SK-N-SH (cell line): ENCODE measurements at regions not wholly inside any gene's neighbourhood (a gene's known extent, or its start where the extent isn't known, plus 50 kb on each side); places are given as distances from the start of the nearest gene placed in this dataset.

Experiments used
- CTCF ChIP-seq: fragments of 200-600 bp; sonication (generic); IDR thresholded peaks from 2 replicates; pipeline ENCODE4 v1.6.1; 2017; ENCODE audit warnings: antibody characterized with exemption, mild to moderate bottlenecking, moderate library complexity
- EP300 ChIP-seq, 2 experiments: IDR thresholded peaks; 2 replicates each; pipeline versions ENCODE4 v1.4.0 to v1.6.1; 2012; ENCODE audit warnings: borderline replicate concordance in 1 of 2, low read depth in 1 of 2, low read length in 1 of 2
- JUND ChIP-seq: IDR thresholded peaks from 2 replicates; pipeline ENCODE4 v1.4.0; 2012
- NRF1 ChIP-seq: IDR thresholded peaks from 2 replicates; pipeline ENCODE4 v1.6.1; 2012; ENCODE audit warnings: low read depth, mild to moderate bottlenecking, low read length
- POLR2AphosphoS5 ChIP-seq: IDR thresholded peaks from 2 replicates; pipeline ENCODE4 v1.6.1; 2012; ENCODE audit warnings: low read depth, low read length
- REST ChIP-seq: IDR thresholded peaks from 2 replicates; pipeline ENCODE4 v1.6.1; 2012; ENCODE audit warnings: mild to moderate bottlenecking, low read depth, low read length, moderate library complexity
- RXRA ChIP-seq: IDR thresholded peaks from 2 replicates; pipeline ENCODE4 v1.4.0; 2012; ENCODE audit warnings: low read depth, mild to moderate bottlenecking, borderline replicate concordance
- TF ChIP-seq, protein P1 (sequence below): IDR thresholded peaks from 2 replicates; pipeline ENCODE4 v1.4.0; 2012; ENCODE audit warnings: low read depth

GRCh38 chr3:73222126-73222525 lies 160.7 kb downstream of the EBLN2 start:
- TF ChIP-seq CTCF (no peak), RXRA (no peak), POLR2AphosphoS5 (no peak), JUND (no peak), EP300 (IDR thresholded peaks at IDR 0.05; ENCODE audit: borderline replicate concordance in 1 of 2, low read depth in 1 of 2, low read length in 1 of 2) (no peak), REST (no peak), NRF1 (no peak)
- TF ChIP-seq, protein P1, sequence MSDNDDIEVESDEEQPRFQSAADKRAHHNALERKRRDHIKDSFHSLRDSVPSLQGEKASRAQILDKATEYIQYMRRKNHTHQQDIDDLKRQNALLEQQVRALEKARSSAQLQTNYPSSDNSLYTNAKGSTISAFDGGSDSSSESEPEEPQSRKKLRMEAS, result no peak
